Putamen (tissue), 1 donor: ENCODE measurements at regions not wholly inside any gene's neighbourhood (a gene's known extent, or its start where the extent isn't known, plus 50 kb on each side); places are given as distances from the start of the nearest gene placed in this dataset.

Source experiments
- DNase-seq: peaks from one replicate; pipeline ENCODE4 v3.0.0-alpha.2; 2016; ENCODE audit warnings: low spot score

GRCh38 chr12:88251798-88252197, 109.7 kb downstream of the TMTC3 start:
- no peak for DNase-seq

- DNase-seq, result no peak
Measured at GRCh38 chr12:88253371-88253978, 111.4 kb downstream of the TMTC3 start.

GRCh38 chr12:88255224-88255623, 113.1 kb downstream of the TMTC3 start:
- DNase-seq, result peak; percentile 26

GRCh38 chr12:88255847-88256246, 113.7 kb downstream of the TMTC3 start:
- DNase-seq, result no peak

GRCh38 chr12:88258396-88258795, 116.3 kb downstream of the TMTC3 start:
- no peak for DNase-seq

- DNase-seq, result no peak
Measured at GRCh38 chr12:88266806-88267360, 124.8 kb downstream of the TMTC3 start.

- no peak for DNase-seq
Measured at GRCh38 chr12:88267630-88268029, 125.5 kb downstream of the TMTC3 start.

GRCh38 chr12:88272456-88272855, 130.3 kb downstream of the TMTC3 start:
- DNase-seq, result no peak

GRCh38 chr12:88273450-88273849, 131.3 kb downstream of the TMTC3 start:
- DNase-seq, result no peak

- DNase-seq, result no peak
Measured at GRCh38 chr12:88273875-88274274, 131.8 kb downstream of the TMTC3 start.

- DNase-seq, result no peak
Measured at GRCh38 chr12:88291498-88292131, 149.5 kb downstream of the TMTC3 start.

GRCh38 chr12:88298014-88298682, 156.0 kb downstream of the TMTC3 start:
- no peak for DNase-seq

GRCh38 chr12:88298761-88299242, 156.7 kb downstream of the TMTC3 start:
- DNase-seq, result peak; percentile 53

GRCh38 chr12:88299567-88300101, 157.5 kb downstream of the TMTC3 start:
- no peak for DNase-seq

GRCh38 chr12:88300931-88301330, 158.8 kb downstream of the TMTC3 start:
- no peak for DNase-seq

- no peak for DNase-seq
Measured at GRCh38 chr12:88303335-88303734, 161.2 kb downstream of the TMTC3 start.

- DNase-seq, result no peak
Measured at GRCh38 chr12:88305254-88305890, 163.3 kb downstream of the TMTC3 start.

GRCh38 chr12:88306471-88307069, 164.5 kb downstream of the TMTC3 start:
- no peak for DNase-seq

- DNase-seq, result no peak
Measured at GRCh38 chr12:88307961-88308360, 165.9 kb downstream of the TMTC3 start.

- DNase-seq, result no peak
Measured at GRCh38 chr12:88308825-88309224, 166.7 kb downstream of the TMTC3 start.

GRCh38 chr12:88309546-88309945, 167.4 kb downstream of the TMTC3 start:
- no peak for DNase-seq

- no peak for DNase-seq
Measured at GRCh38 chr12:88310069-88310468, 168.0 kb downstream of the TMTC3 start.
